HG03558 (cell line): ENCODE measurements at regions not wholly inside any gene's neighbourhood (a gene's known extent, or its start where the extent isn't known, plus 50 kb on each side); places are given as distances from the start of the nearest gene placed in this dataset.

ENCODE experiments used
- ATAC-seq: cut with Tn5 transposase; IDR thresholded peaks from one replicate; pipeline ENCODE4 v1.9.1; 2021; ENCODE audit warnings: moderate number of reproducible peaks; ENCODE audit not compliant: unreplicated experiment; ENCODE audit errors: extremely low read depth

GRCh38 chr4:1488831-1489638 is 82.8 kb upstream of the NKX1-1 start:
- ATAC-seq, result no peak

DNA sequence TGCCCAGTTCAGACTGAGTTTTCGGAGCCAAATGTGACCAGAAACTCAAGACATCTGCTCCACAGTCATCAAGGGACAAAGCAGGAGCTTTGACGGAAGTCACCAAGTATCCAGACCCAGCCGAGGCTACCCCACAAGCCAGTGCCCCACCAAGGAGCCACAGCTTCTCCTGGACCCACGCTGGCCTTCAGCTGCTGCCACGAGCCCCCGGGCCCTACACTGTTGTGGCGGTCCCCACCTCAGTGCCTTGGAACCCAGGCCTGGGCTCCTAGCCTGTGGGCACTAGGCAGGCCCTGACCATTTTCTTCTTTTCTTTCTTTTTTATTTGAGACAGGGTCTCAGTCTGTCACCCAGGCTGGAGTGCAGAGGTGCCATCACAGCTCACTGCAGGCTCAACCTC is 82.1 kb upstream of the NKX1-1 start:
- ATAC-seq, result no peak

GRCh38 chr4:1487761-1488160 is 81.5 kb upstream of the NKX1-1 start:
- ATAC-seq, result no peak

GRCh38 chr4:1487106-1487505 is 80.9 kb upstream of the NKX1-1 start:
- ATAC-seq, result no peak

- no peak for ATAC-seq
These were observed 79.0 kb upstream of the NKX1-1 start for GRCh38 chr4:1485280-1485679.

- no peak for ATAC-seq
These were observed 74.5 kb upstream of the NKX1-1 start for GRCh38 chr4:1480720-1481119.

DNA sequence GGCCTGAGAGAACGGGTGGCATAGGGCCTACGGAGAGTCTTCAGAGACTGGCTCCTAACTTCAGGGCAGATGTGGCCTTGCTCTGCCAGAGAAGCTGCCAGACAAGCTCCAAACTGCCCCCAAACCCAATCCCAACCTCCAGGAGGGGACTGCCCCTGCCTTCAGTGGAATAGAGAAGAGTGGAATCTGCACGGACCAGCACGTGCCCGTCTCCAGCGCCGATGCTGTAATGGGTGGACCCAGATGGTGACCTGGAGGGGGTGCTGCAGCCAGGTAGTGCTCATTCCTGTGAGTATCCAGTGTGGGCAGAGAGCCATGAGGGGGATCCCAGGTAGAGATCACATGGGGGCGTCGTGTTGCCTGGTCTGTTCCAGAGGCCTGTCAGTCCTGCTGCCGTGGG is 73.2 kb upstream of the NKX1-1 start:
- no peak for ATAC-seq

DNA sequence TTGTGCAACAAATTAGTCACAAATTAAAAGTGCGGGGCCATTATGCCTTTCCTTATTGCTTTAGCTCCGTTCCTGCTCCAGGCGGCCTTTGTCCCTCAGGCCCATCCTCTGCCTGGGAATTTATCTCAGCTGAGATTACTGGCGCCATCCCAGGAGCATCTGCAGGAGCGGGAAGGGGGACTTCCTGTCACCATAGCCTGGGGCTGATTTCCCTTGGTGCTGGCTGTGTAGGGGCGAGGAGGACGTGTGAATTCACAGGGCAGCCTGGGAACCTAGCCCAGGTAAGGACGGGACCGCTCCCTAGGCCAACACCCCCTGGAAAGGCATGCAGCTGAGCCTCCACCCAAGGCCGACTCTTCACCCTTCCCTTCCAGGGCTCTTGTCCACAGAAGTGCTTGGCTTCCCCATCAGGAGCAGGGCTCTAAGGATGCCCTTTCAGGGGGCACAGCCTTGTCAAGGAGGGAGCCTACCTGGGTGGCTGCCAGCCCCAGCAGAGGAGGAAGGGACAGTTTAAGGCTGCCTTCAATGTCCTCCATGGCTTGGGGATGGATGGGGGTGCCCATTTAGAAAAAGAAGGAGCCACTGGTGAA is 72.6 kb upstream of the NKX1-1 start:
- no peak for ATAC-seq

- ATAC-seq, result no peak
These were observed 71.0 kb upstream of the NKX1-1 start for GRCh38 chr4:1477045-1477840.

DNA sequence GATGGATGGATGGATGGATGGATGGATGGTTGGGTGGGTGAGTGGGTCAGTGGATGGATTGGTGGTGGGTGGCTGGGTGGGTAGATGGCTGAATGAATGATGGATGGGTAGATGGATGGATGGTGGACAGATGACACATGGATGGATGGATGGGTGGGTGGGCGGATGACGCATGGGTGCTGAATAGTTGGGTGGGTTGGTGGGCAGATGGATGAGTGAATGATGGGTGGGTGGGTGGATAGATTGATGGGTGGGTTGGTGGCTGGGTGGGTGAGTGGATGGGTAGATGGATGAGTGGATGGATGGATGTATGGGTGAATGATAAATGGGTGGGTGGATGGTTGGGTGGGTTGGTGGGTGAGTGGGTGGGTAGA is 69.9 kb upstream of the NKX1-1 start:
- ATAC-seq, result no peak

DNA sequence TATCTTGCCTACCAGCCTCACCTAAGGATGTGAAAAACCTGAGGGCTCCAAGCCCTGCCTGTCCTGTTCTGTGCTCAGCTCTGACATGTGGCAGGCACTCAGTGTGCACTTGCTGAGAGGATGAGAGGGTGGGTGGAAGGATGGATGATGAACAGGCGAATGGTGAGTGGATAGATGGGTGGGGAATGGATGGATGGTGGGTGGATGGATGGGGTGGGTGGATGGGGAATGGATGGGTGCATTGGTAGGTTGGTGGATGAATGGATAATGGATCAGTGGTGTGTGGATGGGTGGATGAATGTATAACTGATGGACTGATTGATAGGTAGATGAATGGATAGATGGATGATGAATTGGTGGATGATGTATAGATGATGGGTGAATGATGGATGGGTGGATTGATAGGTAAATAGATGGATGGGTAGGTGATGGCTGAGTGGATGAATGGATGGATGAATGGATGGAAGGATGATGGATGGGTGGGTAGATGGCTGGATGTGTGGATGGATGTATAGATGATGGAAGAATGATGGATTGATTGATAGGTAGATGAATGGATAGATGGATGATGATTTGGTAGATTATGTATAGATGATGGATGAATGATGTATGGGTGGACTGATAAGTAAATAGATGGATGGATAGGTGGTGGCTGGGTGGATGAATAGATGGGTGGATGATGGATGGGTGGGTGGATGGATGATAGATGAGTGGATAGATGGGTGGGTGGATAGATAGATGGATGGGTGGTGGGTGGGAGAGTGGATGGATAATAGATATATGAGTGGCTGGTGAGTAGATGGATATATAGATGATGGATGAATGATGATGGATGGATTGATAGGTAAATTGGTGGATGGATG is 69.3 kb upstream of the NKX1-1 start:
- ATAC-seq, result no peak

DNA sequence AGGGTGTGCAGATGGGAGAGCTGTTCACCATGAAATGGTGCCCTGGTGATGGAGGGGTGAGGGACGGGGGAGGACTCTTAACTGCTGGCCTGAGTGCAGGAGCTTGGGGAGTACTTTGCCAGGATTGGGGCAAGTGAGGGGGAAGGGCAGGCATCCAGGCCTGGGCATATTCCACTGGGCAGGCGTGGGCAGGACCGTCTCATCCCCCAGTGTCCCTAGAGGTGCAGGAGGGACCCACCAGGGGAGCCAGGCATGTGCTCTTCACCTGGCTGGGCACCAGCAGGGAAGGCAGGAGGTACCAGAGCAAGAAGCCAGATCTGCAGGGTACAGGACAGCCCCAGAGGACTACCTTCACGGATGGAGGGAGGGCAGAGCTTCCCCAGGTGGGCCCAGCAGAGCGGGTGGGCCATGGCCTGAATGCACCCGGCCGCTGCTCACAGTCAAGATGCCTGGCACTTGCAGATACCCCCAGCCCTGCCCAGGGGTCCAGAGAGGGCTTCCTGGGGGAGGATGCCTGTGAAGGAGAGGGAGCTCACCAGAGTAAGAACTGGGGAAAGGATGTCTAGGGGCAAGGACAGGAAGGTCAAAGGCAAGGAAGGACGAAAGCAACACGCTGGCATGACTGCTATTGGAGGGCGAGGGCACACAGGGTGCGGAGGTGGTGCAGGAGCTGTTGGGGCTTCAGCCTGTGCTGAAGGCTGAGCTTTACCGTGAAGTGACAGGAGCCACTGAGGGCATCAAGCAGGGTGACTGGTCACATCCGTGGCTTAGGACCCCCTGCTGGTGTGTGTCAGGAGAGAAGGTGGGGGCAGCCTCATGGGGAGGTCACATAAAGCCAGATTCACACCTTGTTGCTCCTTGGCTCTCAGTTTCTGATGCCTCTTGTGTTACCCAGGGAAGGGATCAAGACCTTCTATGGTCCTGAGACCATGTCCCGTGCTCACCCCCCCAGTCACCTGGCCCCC is 68.2 kb upstream of the NKX1-1 start:
- ATAC-seq, result no peak

DNA sequence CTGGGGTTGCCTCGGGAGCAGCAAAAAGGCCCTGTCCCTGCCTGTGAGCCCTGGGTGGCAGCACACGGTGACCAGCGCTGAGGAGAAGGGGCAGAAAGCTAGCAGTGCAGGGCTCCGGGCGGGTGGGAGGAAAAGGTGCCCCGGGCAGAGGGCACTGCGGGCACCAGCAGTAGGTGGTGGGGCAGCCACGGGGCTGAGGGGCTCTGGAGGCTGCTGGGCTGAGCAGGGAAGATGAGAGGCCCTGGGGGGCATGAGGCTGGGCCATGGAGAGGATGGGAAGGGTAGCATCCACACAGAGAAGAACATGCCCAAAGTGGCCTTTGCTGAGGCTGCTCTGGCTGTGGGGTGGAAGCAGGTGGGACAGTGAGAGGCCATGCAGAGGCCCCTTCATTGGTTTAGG is 67.5 kb upstream of the NKX1-1 start:
- ATAC-seq, result no peak

DNA sequence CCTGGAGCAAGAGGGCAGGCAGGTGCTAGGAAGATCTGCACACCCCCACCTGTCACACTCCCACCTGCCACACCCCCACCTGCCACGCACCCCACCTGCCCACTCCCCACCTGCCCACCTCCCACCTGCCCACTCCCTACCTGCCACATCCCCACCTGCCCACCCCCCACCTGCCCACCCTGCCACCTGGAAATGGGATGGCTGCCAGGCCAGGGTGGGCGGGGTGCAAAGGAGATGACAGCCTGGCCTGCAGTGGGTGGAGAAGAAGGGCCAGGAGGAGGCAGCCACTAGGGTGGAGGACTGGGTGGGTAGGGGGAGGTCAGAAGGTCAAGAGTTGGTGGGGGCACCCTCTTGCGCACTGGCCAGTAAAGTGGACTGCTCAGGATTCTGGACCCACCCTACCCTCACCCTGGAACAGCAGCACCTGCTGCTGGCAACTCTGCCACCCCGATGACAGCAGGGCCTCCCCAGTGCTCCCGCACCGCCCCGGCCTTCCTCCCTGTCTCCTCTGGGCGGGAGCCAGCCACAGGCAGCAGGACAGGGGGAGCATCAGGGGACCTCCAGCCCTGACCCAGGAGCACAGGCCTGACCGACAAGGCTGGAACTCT is 66.8 kb upstream of the NKX1-1 start:
- no peak for ATAC-seq

GRCh38 chr4:1472148-1472797 is 66.0 kb upstream of the NKX1-1 start:
- ATAC-seq, result no peak

DNA sequence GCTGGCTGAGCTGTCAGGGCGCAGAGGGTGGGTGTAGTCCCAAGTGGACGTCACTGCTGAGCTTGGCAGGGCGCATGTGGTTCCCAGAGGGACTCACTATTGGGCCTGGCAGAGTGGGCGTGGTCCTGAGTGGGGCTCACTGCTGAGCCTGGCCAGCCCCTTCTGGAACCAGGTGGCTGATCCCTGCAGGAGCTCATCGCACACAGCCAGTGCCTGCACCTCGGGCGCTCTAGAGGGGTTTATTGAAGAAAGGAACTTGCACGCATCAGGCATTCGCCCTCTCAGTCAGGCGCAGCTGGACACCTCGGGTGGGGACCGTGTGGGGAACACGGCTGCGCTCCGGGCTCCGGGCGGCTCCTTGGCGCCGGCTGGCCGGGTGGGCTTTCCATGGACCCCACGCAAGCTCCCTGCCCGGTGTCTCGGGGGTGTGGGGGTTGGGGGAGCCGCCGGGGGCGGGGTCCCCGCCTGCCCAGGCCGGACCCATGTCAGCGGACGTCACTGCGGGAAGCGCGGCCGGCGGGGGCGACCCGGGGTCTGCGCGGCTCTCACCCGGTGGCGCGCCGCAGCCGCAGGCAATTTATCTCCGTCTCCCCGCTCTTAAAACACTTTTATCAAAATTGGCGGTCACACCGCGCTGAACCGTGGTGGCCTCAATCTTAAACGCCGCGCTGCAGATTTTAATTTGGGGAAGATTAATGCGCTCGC is 65.4 kb upstream of the NKX1-1 start:
- no peak for ATAC-seq

GRCh38 chr4:1470816-1471442 is 64.7 kb upstream of the NKX1-1 start:
- no peak for ATAC-seq

DNA sequence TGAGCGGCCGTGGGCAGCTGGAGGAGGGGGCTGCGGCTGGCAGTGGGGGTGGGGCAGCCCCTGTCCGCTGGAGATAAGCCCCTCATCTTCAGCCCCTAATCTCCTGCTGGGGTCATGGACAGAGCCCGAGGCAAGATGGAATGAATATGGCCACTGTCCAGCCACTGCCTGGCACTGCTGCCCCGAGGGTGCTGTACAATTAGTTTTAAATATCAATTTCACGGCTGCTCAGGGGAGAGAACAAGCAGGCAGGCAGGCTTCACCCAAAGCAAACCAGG is 64.1 kb upstream of the NKX1-1 start:
- ATAC-seq, result no peak
